GM12874 (cell line): ENCODE measurements at regions not wholly inside any gene's neighbourhood (a gene's known extent, or its start where the extent isn't known, plus 50 kb on each side); places are given as distances from the start of the nearest gene placed in this dataset.

ENCODE experiments used
- CTCF ChIP-seq: IDR thresholded peaks from 2 replicates; pipeline ENCODE4 v1.5.1; 2011; ENCODE audit warnings: low read depth, mild to moderate bottlenecking, control low read depth, low read length, moderate library complexity; ENCODE audit not compliant: insufficient read depth

DNA sequence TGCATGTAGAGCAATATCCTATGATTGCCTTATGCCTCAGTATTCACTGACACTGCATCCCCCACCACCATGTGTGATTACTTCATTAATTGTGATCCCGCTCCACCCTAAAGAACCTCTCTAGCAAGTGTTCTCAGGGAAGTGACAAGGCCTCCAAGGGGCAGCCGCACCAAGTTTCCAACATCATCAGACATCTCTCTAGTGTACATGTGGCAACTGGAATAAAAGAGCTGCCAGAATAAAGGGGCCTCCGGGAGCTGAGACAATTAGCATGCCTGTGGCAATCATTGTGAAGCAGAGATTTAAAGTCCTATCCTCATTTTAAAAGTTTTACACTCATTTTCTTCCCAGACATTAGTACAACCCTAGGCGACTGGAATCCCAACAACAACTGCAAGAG lies 902.1 kb upstream of the SEMA6D start:
- no peak for TF ChIP-seq CTCF

- no peak for TF ChIP-seq CTCF
These were observed 901.5 kb upstream of the SEMA6D start for GRCh38 chr15:46815765-46816164.

DNA sequence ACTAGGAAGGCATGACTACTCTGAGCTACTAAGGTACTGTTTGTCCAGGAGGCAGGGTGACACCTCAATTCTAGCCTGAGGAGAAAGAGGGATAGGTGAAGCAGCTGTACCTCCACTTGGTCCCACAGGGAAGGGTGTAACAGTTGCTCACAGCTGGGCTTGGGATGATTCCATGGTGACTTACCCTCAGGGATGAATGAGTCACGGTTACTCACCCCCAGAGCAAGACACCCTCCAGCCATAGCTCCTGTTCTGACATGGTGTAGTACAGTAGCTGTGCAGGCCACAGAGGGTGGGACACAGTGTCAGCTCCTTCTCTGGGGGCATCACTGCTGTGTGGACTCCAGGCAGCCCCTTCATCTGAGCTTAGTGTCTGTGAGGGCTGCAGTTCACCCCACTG lies 868.6 kb upstream of the SEMA6D start:
- no peak for TF ChIP-seq CTCF

DNA sequence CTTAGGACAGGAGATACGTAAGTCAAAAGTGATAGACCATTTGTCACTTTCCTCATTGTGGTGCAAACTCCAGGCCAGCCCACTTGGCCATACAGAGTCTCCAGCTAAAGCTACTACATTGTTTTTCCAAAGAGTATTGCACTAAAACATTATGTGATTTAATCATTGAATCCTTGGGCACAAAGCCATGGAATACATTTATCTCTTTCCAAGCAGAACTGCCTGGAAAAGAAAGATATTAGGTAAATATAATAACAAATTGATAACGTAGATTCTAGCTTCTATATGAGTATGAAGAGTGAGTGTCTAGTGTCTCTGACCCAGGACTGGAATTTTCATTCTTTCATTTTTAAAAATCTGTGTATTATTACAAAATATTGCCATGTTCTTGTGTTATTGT lies 863.7 kb upstream of the SEMA6D start:
- TF ChIP-seq CTCF = no peak

DNA sequence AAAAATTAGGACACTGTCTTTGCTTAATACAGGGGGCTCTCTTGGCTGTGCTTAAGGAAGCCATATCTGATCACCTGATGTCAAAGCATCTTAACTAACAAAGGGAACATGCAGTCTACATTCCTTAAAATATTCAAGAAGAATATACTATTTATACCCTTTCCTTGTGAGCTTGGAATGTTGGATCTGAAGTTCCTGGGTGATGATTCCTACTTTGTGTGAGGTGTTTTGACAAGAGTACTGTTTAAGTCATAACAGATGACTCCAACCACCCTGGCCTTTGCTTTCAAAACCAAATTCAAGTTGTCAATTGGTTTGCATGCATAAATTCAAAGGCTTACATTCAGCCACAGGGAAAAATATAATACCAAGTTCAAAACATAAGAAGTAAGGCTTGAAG lies 862.7 kb upstream of the SEMA6D start:
- no peak for TF ChIP-seq CTCF

GRCh38 chr15:46855388-46855787 lies 861.9 kb upstream of the SEMA6D start:
- no peak for TF ChIP-seq CTCF

DNA sequence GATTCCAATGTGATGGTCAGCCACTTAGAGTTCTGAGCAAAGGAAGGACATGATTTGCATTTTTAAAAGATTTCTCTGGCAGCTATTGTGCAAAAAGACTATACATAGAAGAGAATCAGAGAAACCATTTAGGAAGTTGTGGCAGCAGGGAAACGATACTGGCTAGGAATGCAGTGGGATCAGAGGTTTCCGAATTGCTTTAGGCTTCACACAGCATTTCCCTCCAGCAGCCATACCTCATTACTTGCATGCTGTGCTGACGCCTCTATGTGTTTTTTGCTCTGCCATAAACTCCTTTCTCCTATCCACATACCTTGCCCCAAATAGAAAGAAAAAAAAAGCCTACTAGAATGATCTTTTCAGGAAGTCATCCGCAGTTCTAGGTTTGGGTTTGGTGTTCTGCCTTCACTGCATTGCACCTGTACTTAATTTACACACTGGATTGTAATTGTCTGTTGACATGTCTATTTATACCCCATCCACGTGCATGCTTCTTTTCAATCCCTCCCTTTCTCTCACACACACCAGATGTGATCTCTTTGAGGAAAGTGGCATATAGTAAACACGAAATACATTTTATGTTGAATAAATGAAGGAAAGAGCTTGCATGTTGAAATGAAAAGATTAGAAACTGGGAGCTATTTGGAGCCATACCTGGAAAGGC lies 860.3 kb upstream of the SEMA6D start:
- TF ChIP-seq CTCF = no peak
